Thyroid gland (tissue), 4 donors: ENCODE measurements at regions not wholly inside any gene's neighbourhood (a gene's known extent, or its start where the extent isn't known, plus 50 kb on each side); places are given as distances from the start of the nearest gene placed in this dataset.

Source experiments
- DNase-seq, 2 donors: peaks; one replicate each; pipeline ENCODE4 v3.0.0-alpha.2; 2019
- H3K27ac ChIP-seq, 3 donors: fragments of 200-600 bp; sonication (generic); 1 replicate in 2 of 3; 2 replicates in 1 of 3; pipeline ENCODE4 v1.5.1; 2016 to 2019; ENCODE audit warnings: mild to moderate bottlenecking in 1 of 3, moderate library complexity in 1 of 3
- H3K27me3 ChIP-seq: fragments of 200-600 bp; sonication (generic); one replicate; pipeline ENCODE4 v1.5.1; 2019
- H3K36me3 ChIP-seq, 2 donors: fragments of 200-600 bp; sonication (generic); one replicate each; pipeline ENCODE4 v1.5.1; 2016 to 2019
- H3K4me1 ChIP-seq, 2 donors: fragments of 200-600 bp; sonication (generic); one replicate each; pipeline ENCODE4 v1.5.1; 2017 to 2019
- H3K4me3 ChIP-seq, 3 donors: fragments of 200-600 bp; sonication (generic); replicated peaks in 1 of 3; 1 replicate in 2 of 3; 2 replicates in 1 of 3; pipeline ENCODE4 v1.5.1; 2016; ENCODE audit warnings: mild to moderate bottlenecking in 1 of 3
- H3K9me3 ChIP-seq: fragments of 200-600 bp; sonication (generic); one replicate; pipeline ENCODE4 v1.5.1; 2017
- POLR2A ChIP-seq, 2 donors: fragments of 450-650 bp; IDR thresholded peaks; one replicate each; pipeline ENCODE4 v1.6.1; 2017; ENCODE audit warnings: antibody characterized with exemption in 2 of 2, mild to moderate bottlenecking in 2 of 2, moderate library complexity in 1 of 2
- WGBS, 2 donors: methylation state at CpG; one replicate each; pipeline ENCODE4 v1.1.5; 2017; 5-methylcytosine and 5-hydroxymethylcytosine counted together
- intact Hi-C: fragments of 100-400 bp; cut with DNase I; formaldehyde crosslinking; loops from one replicate; pipeline ENCODE4 v1.15.1; 2023
- TF ChIP-seq, protein P1 (sequence below), 6 experiments: fragments of 200-600 bp in 3 of 6; fragments of 450-650 bp in 3 of 6; sonication (generic) in 3 of 6; IDR thresholded peaks; one replicate each; pipeline ENCODE4 v1.5.1; 2016 to 2019; ENCODE audit warnings: antibody characterized with exemption in 6 of 6, mild to moderate bottlenecking in 2 of 6, inconsistent platforms in 1 of 6, moderate library complexity in 1 of 6

DNA sequence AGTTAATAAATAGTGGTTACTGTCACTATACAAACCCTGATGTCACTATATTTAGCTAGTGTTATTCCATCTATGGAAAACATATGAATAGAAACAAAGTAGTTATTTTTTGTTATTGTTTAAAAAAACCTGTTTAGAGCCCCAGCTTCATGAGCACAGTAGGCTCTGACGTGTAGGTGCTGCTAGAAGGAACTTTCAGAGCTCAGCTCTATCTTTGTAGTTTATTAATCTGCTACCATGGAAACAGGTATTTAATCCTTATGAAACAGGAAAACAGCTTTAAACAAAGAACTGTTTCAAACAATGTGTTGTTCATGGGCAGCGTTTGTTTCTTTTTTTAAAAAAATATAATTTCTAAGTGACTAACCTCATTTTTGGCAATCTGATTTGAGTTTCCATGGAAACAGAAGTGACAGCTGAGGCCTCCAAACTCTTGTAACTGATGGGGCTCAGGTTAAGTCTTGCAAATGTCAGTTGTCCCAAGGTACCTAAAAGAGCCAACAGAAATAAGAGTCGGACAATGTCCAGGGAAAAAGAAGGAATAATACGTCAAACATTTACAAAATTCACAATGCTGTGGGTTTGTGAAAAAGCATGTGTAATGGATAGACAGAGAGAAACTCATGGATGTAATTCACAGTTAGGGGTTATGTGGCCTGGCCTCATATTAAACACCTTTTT, 162.0 kb upstream of the C21orf91 start:
- Histone ChIP-seq H3K9me3 (no peaks in the 10 kb centered on the region), H3K27ac (no peak overlapping the region), H3K36me3 (no peaks in the 10 kb centered on the region), H3K4me1 (no peaks in the 10 kb centered on the region), H3K27me3 (no peaks in the 10 kb centered on the region), H3K4me3 (no peak overlapping the region)
- WGBS, 2 donors: 62 to 75% methylated on average over 4 of the region's 4 CpGs
- intact Hi-C loops: no loop called here
- DNase-seq: no peak
- TF ChIP-seq POLR2A (IDR thresholded peaks at IDR 0.05): no peak
- TF ChIP-seq, protein P1, sequence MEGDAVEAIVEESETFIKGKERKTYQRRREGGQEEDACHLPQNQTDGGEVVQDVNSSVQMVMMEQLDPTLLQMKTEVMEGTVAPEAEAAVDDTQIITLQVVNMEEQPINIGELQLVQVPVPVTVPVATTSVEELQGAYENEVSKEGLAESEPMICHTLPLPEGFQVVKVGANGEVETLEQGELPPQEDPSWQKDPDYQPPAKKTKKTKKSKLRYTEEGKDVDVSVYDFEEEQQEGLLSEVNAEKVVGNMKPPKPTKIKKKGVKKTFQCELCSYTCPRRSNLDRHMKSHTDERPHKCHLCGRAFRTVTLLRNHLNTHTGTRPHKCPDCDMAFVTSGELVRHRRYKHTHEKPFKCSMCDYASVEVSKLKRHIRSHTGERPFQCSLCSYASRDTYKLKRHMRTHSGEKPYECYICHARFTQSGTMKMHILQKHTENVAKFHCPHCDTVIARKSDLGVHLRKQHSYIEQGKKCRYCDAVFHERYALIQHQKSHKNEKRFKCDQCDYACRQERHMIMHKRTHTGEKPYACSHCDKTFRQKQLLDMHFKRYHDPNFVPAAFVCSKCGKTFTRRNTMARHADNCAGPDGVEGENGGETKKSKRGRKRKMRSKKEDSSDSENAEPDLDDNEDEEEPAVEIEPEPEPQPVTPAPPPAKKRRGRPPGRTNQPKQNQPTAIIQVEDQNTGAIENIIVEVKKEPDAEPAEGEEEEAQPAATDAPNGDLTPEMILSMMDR (IDR thresholded peaks at IDR 0.05): no peak

DNA sequence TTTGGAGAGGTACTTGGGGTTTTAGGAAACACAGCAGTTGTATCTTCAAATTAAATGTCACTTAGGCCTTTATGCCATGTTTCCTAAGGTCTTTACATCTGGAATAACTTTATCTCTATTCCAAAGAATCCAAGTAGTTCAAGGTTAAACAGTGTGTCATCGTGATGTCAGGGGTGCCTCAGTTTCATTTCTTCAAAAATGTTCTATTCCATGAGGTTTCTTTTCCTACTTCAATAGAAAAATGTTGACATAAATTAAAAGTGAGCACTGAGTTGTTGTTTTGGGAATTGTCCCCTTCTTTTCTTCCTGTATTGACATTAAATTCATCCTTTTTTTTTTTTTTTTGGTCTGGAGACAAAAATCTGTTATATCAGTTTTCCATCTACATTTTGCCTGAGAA, 160.6 kb upstream of the C21orf91 start:
- H3K4me3 ChIP-seq: no peak overlapping the region
- no peak for TF ChIP-seq POLR2A (IDR thresholded peaks at IDR 0.05)
- TF ChIP-seq, protein P1 (IDR thresholded peaks at IDR 0.05): no peak
- H3K9me3 ChIP-seq: no peaks in the 10 kb centered on the region
- H3K36me3 ChIP-seq: no peaks in the 10 kb centered on the region
- intact Hi-C loops: no loop called here
- no peaks in the 10 kb centered on the region for H3K27me3 ChIP-seq
- no peak for DNase-seq
- H3K27ac ChIP-seq: no peak overlapping the region
- WGBS, 2 donors: 56 to 72% methylated on average over 1 of the region's 1 CpG
- H3K4me1 ChIP-seq: no peaks in the 10 kb centered on the region

DNA sequence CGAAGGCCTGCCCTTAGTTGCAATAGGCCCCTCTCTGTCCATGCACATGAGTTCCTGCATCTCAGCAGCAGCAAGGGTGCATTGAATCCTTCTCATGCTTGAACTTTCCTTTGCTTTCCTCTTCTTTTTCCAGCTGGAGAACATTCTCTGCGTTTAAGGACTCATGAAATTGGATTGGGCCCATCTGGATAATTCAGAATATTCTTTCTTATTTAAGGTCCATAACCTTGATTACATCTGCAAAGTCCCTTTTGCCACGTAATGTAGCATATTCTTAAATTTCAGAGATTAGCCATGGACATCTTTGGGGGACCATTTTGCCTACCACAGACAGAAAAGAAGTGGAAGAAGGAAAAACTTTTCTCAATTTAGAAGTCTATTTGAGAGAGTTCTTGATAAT, 159.7 kb upstream of the C21orf91 start:
- TF ChIP-seq, protein P1 (IDR thresholded peaks at IDR 0.05): no peak
- no peak for TF ChIP-seq POLR2A (IDR thresholded peaks at IDR 0.05)
- 86 to 92% methylated on average over 3 of the region's 3 CpGs for WGBS, 2 donors
- no peak overlapping the region for H3K27ac ChIP-seq
- H3K36me3 ChIP-seq: no peaks in the 10 kb centered on the region
- H3K9me3 ChIP-seq: no peaks in the 10 kb centered on the region
- no peak for DNase-seq
- H3K4me3 ChIP-seq: no peak overlapping the region
- no peaks in the 10 kb centered on the region for H3K4me1 ChIP-seq
- intact Hi-C loops: no loop called here
- no peaks in the 10 kb centered on the region for H3K27me3 ChIP-seq

DNA sequence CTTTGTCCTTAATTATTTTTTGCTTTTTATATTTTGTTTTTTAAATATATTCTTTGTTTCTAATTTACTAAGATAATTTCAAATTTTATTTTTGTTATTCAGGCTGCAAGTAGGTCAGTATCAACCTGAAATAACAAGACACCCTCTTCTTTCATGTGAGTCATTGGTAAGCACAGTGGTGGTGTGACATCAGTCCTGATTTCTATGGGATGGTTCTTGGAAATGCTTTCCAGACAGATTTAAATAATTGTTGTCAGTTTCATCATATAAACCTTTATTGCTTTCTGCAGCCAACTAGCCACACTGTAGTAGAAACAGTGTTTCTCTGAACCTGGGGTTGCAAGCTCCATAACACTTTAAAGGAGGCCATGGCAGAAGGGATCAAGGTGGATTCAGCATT, 157.5 kb upstream of the C21orf91 start:
- no peaks in the 10 kb centered on the region for H3K4me1 ChIP-seq
- H3K27ac ChIP-seq: no peak overlapping the region
- DNase-seq: no peak
- H3K36me3 ChIP-seq: no peaks in the 10 kb centered on the region
- no peaks in the 10 kb centered on the region for H3K9me3 ChIP-seq
- H3K27me3 ChIP-seq: no peaks in the 10 kb centered on the region
- TF ChIP-seq, protein P1 (IDR thresholded peaks at IDR 0.05): no peak
- intact Hi-C loops: no loop called here
- H3K4me3 ChIP-seq: no peak overlapping the region

DNA sequence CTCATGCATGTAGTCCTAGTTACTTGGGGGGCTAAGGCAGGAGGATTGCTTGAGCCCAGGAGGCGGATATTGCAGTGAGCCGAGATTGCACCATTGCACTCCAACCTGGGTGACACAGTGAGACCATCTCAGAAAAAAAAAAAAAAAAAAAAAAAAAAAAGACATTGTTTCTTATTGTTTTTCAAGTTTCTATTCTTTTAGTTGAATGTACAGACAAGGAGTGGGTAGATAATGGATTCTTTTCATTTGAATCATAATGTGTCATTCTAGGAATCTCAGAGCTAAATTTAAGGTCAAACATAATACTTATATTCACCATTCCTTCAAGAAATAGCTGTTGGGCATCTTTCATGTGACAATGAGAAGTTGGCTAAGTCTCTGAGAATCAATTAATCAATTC, 157.0 kb upstream of the C21orf91 start:
- TF ChIP-seq POLR2A (IDR thresholded peaks at IDR 0.05): no peak
- 89 to 98% methylated on average over 2 of the region's 2 CpGs for WGBS, 2 donors

DNA sequence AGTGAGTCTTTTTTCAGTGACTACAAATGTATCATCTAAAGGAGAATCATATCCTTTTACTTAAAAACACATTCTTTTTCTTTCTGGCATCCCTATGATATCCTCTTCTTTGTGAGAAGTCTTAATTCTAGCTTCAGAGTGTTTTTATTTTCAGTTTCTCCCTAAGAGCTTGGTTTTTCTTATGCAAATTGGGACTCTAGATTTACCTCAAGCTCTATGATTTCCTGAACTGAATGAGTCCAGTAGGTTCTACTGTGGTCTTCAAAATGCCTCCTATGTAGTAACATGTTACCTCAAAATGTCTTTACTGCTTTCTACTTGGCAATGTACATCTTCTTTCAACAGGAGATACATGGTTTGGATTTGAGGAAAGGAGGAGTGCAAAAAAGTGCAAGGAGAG, 148.2 kb upstream of the C21orf91 start:
- Histone ChIP-seq H3K4me3 (no peak overlapping the region), H3K36me3 (no peaks in the 10 kb centered on the region), H3K27me3 (no peaks in the 10 kb centered on the region), H3K27ac (no peak overlapping the region), H3K9me3 (no peaks in the 10 kb centered on the region), H3K4me1 (no peaks in the 10 kb centered on the region)
- DNase-seq: no peak
- TF ChIP-seq, protein P1 (IDR thresholded peaks at IDR 0.05): no peak
- no peak for TF ChIP-seq POLR2A (IDR thresholded peaks at IDR 0.05)
- intact Hi-C loops: no loop called here

More for the DNA sequence above, 157.0 kb upstream of the C21orf91 start:
- DNase-seq: no peak
- H3K27ac ChIP-seq: no peak overlapping the region
- H3K9me3 ChIP-seq: no peaks in the 10 kb centered on the region
- no peak overlapping the region for H3K4me3 ChIP-seq
- no peaks in the 10 kb centered on the region for H3K4me1 ChIP-seq
- H3K27me3 ChIP-seq: no peaks in the 10 kb centered on the region
- intact Hi-C loops: no loop called here
- H3K36me3 ChIP-seq: no peaks in the 10 kb centered on the region
